K562 (cell line): ENCODE measurements at regions not wholly inside any gene's neighbourhood (a gene's known extent, or its start where the extent isn't known, plus 50 kb on each side); places are given as distances from the start of the nearest gene placed in this dataset.

Experiments
- ATAC-seq: fragments of 200-7000 bp; cut with Tn5 transposase; 3 replicates; pipeline ENCODE4 v1.9.1; 2020; ENCODE audit warnings: moderate library complexity
- BruUV-seq: library from RNA; stranded (reverse); fragments of 400-500 nt; replicated peaks from 2 replicates; lab custom pipeline; 2021; lab: Mats Ljungman, UMichigan
- CTCF ChIA-PET: fragments of 300-600 bp; formaldehyde crosslinking; extraction: SDS; loops from one replicate; lab custom pipeline; 2021; ENCODE audit warnings: low intra/inter-chr PET ratio; lab: Yijun Ruan, JAX
- POLR2A ChIA-PET: fragments of 300-600, 350-650 bp; sonication (Branson Sonifier 250); formaldehyde crosslinking; extraction: SDS; loops from one replicate; lab custom pipeline; 2021; ENCODE audit warnings: antibody characterized with exemption, inconsistent platforms; lab: Yijun Ruan, JAX
- DNase-seq, 4 experiments: peaks; one replicate each; pipeline versions ENCODE4 v3.0.0 to v3.0.0-alpha.2; 2011 to 2018; ENCODE audit warnings: low spot score in 3 of 4, mixed read lengths in 3 of 4; ENCODE audit errors: extremely low read depth in 1 of 4
- FAIRE-seq: peaks from 2 replicates; lab custom pipeline; 2011; peaks lifted over from hg19 to GRCh38; lab: Jason Lieb, UNC
- H2AFZ ChIP-seq: 2 replicates; pipeline ENCODE4 v1.6.0; 2011; ENCODE audit warnings: low read depth, low read length, control low read depth, inconsistent platforms
- H3K27ac ChIP-seq: fragments of 200-600 bp; 3 replicates; pipeline ENCODE4 v1.8.0; 2011; ENCODE audit warnings: low read depth, mild to moderate bottlenecking, control low read depth, inconsistent platforms, low read length, moderate library complexity, mixed read lengths; ENCODE audit errors: extremely low read depth
- H3K27me3 ChIP-seq, 2 experiments: fragments of 300-600 bp in 1 of 2; 2 replicates in 1 of 2; 3 replicates in 1 of 2; pipeline versions ENCODE4 v1.6.0 to v1.8.0; 2011; ENCODE audit warnings: inconsistent platforms in 2 of 2, low read length in 2 of 2, mild to moderate bottlenecking in 1 of 2, mixed read lengths in 1 of 2, moderate library complexity in 1 of 2; ENCODE audit not compliant: control insufficient read depth in 2 of 2, insufficient read depth in 2 of 2
- H3K36me3 ChIP-seq: fragments of 300-600 bp; 3 replicates; pipeline ENCODE4 v1.8.0; 2011; ENCODE audit warnings: mild to moderate bottlenecking, low read length, inconsistent platforms; ENCODE audit not compliant: control insufficient read depth, insufficient read depth
- H3K4me1 ChIP-seq, 2 experiments: fragments of 200-600 bp in 1 of 2; replicated peaks in 1 of 2; 2 replicates in 1 of 2; 3 replicates in 1 of 2; pipeline versions ENCODE4 v1.5.1 to v1.8.0; 2011; ENCODE audit warnings: inconsistent platforms in 2 of 2, low read length in 2 of 2, mild to moderate bottlenecking in 1 of 2, mixed read lengths in 1 of 2, moderate library complexity in 1 of 2; ENCODE audit not compliant: control insufficient read depth in 2 of 2, insufficient read depth in 2 of 2
- H3K4me2 ChIP-seq: 2 replicates; pipeline ENCODE4 v1.6.1; 2011; ENCODE audit warnings: low read length, control low read depth, inconsistent platforms, mixed read lengths; ENCODE audit not compliant: insufficient read depth
- H3K4me3 ChIP-seq: fragments of 200-600 bp; sonication (generic), shearing (Covaris generic); 2 replicates; pipeline ENCODE4 v1.5.1; 2016; ENCODE audit warnings: control low read depth, inconsistent platforms
- H3K79me2 ChIP-seq: fragments of 200-600 bp; 3 replicates; pipeline ENCODE4 v1.8.0; 2011; ENCODE audit warnings: low read length, inconsistent platforms; ENCODE audit not compliant: control insufficient read depth, insufficient read depth
- H3K9ac ChIP-seq, 2 experiments: 2 replicates each; pipeline versions ENCODE4 v1.6.0 to v1.6.1; 2011; ENCODE audit warnings: low read depth in 2 of 2, low read length in 2 of 2, control low read depth in 1 of 2, inconsistent platforms in 1 of 2, mild to moderate bottlenecking in 1 of 2, mixed read lengths in 1 of 2; ENCODE audit not compliant: insufficient read depth in 1 of 2
- H3K9me1 ChIP-seq: one replicate; pipeline ENCODE4 v1.6.0; 2011; ENCODE audit warnings: inconsistent platforms, mild to moderate bottlenecking, low read length, moderate library complexity; ENCODE audit not compliant: control insufficient read depth, insufficient read depth
- H3K9me3 ChIP-seq: replicated peaks from 2 replicates; pipeline ENCODE4 v1.5.1; 2011; ENCODE audit warnings: low read depth, low read length, inconsistent platforms; ENCODE audit not compliant: control insufficient read depth, insufficient read depth
- H4K20me1 ChIP-seq: replicated peaks from 2 replicates; pipeline ENCODE4 v1.6.1; 2011; ENCODE audit warnings: low read length, inconsistent platforms, mixed read lengths; ENCODE audit not compliant: control insufficient read depth, insufficient read depth
- ADNP ChIP-seq: fragments of 200-800 bp; sonication (Bioruptor generic); IDR thresholded peaks from 2 replicates; pipeline ENCODE4 v1.6.1; 2016; ENCODE audit warnings: missing genetic modification characterization, missing compliant biosample characterization
- CC2D1A ChIP-seq: fragments of 450-650 bp; IDR thresholded peaks from 2 replicates; pipeline ENCODE4 v1.6.1; 2017; ENCODE audit warnings: mild to moderate bottlenecking
- CREM ChIP-seq: IDR thresholded peaks from 2 replicates; pipeline ENCODE4 v1.6.1; 2014; ENCODE audit warnings: antibody characterized with exemption, low read depth
- MCM5 ChIP-seq: fragments of 450-650 bp; IDR thresholded peaks from 2 replicates; pipeline ENCODE4 v1.6.1; 2016; ENCODE audit warnings: low read depth
- RBM25 ChIP-seq: fragments of 200-400 bp; formaldehyde crosslinking; IDR thresholded peaks from 2 replicates; pipeline ENCODE4 v1.6.1; 2018; ENCODE audit warnings: low read length, low read depth, moderate library complexity; ENCODE audit not compliant: severe bottlenecking
- WHSC1 ChIP-seq: IDR thresholded peaks from one replicate; pipeline ENCODE4 v1.6.1; 2012; ENCODE audit warnings: low read length, control low read depth, inconsistent platforms
- ZKSCAN3 ChIP-seq: fragments of 250-450 bp; sonication (Bioruptor Pico); IDR thresholded peaks from 2 replicates; pipeline ENCODE4 v1.4.0; 2020
- WGBS: fragments of 100-300 bp; shearing (Covaris generic); methylation state at CpG from one replicate; pipeline ENCODE4 v1.1.6; 2016; ENCODE audit warnings: low coverage, mixed read lengths; ENCODE audit not compliant: insufficient coverage; ENCODE audit errors: missing lambda C conversion rate; 5-methylcytosine and 5-hydroxymethylcytosine counted together
- in situ Hi-C: fragments of 300-500 bp; cut with MboI; formaldehyde crosslinking; loops from 4 replicates; pipeline ENCODE4 v1.15.0; 2018; ENCODE audit warnings: inconsistent platforms, mixed read lengths
- intact Hi-C: fragments of 100-400 bp; cut with micrococcal nuclease; formaldehyde crosslinking; loops from 2 replicates; pipeline ENCODE4 v1.14.2; 2022
- TF ChIP-seq, protein P1 (sequence below), 3 experiments: fragments of 200-800 bp in 1 of 3; fragments of 250-450 bp in 1 of 3; fragments of 450-650 bp in 1 of 3; sonication (Bioruptor Pico) in 1 of 3; sonication (Bioruptor generic) in 1 of 3; formaldehyde crosslinking in 1 of 3; IDR thresholded peaks; 2 replicates each; pipeline versions ENCODE4 v1.6.1 to v1.8.0; 2016 to 2022; ENCODE audit warnings: mild to moderate bottlenecking in 2 of 3, missing genetic modification characterization in 2 of 3, missing compliant biosample characterization in 1 of 3, moderate library complexity in 1 of 3

DNA sequence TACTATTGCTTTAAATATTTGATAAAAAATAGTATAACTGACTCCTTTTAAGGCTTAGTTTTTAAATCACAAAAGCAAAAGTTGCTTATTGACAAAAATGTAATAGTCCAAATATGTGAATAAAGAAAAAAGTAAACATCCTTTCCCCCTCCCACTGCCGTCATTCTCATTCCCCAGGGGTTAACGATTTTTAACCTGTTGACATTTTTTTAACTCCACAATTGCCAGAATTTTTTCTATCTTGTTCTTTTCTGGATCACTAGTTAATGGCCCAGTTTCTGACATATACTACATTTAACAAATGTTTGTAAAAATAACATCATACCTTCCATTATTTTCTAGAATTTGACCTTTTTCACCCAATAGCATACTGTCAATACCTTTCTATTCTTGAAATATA, 60.6 kb upstream of the TCF12 start:
- H3K4me1 ChIP-seq = no peaks in the 10 kb centered on the region
- intact Hi-C loops = no loop called here
- no peaks in the 10 kb centered on the region for H3K27me3 ChIP-seq
- no peaks in the 10 kb centered on the region for H4K20me1 ChIP-seq
- no peak overlapping the region for H3K9ac ChIP-seq
- no peaks in the 10 kb centered on the region for H3K36me3 ChIP-seq
- TF ChIP-seq ADNP (tag) = no peak
- TF ChIP-seq WHSC1 = no peak
- no peak for TF ChIP-seq CREM
- no peak for TF ChIP-seq CC2D1A
- TF ChIP-seq MCM5 = no peak
- TF ChIP-seq, all 486 proteins: peak for 0
- Histone ChIP-seq H2AFZ (no peak overlapping the region), H3K79me2 (no peaks in the 10 kb centered on the region), H3K9me1 (no peaks in the 10 kb centered on the region), H3K27ac (no peak overlapping the region), H3K9me3 (no peaks in the 10 kb centered on the region), H3K4me3 (no peak overlapping the region), H3K4me2 (no peak overlapping the region)
- ChIA-PET POLR2A (no interaction called here), CTCF (no interaction called here)
- in situ Hi-C loops = no loop called here
- WGBS = 20% methylated on average over 2 of the region's 2 CpGs
- no peak for DNase-seq
- no TSS peak for BruUV-seq
- no peak for ATAC-seq
- FAIRE-seq = no peak

DNA sequence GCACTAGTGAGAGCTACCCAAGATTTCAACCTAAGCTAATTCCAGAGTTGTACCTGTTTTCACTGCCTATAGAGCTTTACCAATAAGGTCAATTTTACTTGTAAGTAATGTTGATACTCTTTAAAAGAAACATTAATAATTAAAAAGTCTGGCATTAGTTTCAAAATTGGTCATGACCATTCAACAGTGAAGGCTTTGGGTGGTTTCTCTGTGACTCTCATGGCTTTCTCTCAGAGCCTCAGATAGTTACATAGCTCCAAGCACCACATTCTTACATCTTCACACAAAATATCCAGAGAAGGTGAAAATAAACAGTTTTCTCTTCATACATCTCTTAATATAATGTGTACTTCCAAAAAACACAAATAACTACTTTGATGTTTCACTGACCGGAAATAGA, 61.5 kb upstream of the TCF12 start:
- intact Hi-C loops (no loop called here), in situ Hi-C loops (no loop called here)
- Histone ChIP-seq H3K9ac (no peak overlapping the region), H3K4me3 (no peak overlapping the region), H3K36me3 (no peaks in the 10 kb centered on the region), H3K9me1 (no peaks in the 10 kb centered on the region), H3K4me1 (no peaks in the 10 kb centered on the region), H4K20me1 (no peaks in the 10 kb centered on the region), H3K4me2 (no peak overlapping the region), H3K27me3 (no peaks in the 10 kb centered on the region), H3K9me3 (no peaks in the 10 kb centered on the region), H3K27ac (no peak overlapping the region), H3K79me2 (no peaks in the 10 kb centered on the region), H2AFZ (no peak overlapping the region)
- CTCF ChIA-PET = no interaction called here
- FAIRE-seq = no peak
- no peak for ATAC-seq
- TF ChIP-seq ADNP (tag) (peak; percentile 7; the same call in 1 of the 2 replicates), RBM25 (peak; percentile 35), ZKSCAN3 (CRISPR knock-in tag) (no peak)
- TF ChIP-seq, protein P1, sequence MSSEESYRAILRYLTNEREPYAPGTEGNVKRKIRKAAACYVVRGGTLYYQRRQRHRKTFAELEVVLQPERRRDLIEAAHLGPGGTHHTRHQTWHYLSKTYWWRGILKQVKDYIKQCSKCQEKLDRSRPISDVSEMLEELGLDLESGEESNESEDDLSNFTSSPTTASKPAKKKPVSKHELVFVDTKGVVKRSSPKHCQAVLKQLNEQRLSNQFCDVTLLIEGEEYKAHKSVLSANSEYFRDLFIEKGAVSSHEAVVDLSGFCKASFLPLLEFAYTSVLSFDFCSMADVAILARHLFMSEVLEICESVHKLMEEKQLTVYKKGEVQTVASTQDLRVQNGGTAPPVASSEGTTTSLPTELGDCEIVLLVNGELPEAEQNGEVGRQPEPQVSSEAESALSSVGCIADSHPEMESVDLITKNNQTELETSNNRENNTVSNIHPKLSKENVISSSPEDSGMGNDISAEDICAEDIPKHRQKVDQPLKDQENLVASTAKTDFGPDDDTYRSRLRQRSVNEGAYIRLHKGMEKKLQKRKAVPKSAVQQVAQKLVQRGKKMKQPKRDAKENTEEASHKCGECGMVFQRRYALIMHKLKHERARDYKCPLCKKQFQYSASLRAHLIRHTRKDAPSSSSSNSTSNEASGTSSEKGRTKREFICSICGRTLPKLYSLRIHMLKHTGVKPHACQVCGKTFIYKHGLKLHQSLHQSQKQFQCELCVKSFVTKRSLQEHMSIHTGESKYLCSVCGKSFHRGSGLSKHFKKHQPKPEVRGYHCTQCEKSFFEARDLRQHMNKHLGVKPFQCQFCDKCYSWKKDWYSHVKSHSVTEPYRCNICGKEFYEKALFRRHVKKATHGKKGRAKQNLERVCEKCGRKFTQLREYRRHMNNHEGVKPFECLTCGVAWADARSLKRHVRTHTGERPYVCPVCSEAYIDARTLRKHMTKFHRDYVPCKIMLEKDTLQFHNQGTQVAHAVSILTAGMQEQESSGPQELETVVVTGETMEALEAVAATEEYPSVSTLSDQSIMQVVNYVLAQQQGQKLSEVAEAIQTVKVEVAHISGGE (CRISPR knock-in tag; IDR thresholded peaks at IDR 0.05) = no peak
- no peak for DNase-seq
- BruUV-seq = no TSS peak
- POLR2A ChIA-PET = interaction anchor here (1.2 kb wide), 1 partner anchor 12 kb away, joined by 5 read pairs; no protein-coding TSS in a partner anchor
- 18% methylated on average over 1 of the region's 1 CpG for WGBS
